Body of pancreas (tissue), 4 donors: ENCODE measurements at regions not wholly inside any gene's neighbourhood (a gene's known extent, or its start where the extent isn't known, plus 50 kb on each side); places are given as distances from the start of the nearest gene placed in this dataset.

Experiments
- CTCF ChIP-seq, 7 experiments: fragments of 450-650 bp in 4 of 7; fragments of 200-600 bp in 3 of 7; sonication (generic) in 3 of 7; IDR thresholded peaks; one replicate each; pipeline ENCODE4 v1.5.1; 2016 to 2019; ENCODE audit warnings: antibody characterized with exemption in 7 of 7
- POLR2A ChIP-seq, 3 donors: fragments of 450-650 bp; IDR thresholded peaks; one replicate each; pipeline ENCODE4 v1.6.1; 2016; ENCODE audit warnings: antibody characterized with exemption in 3 of 3, mild to moderate bottlenecking in 2 of 3

- TF ChIP-seq CTCF (IDR thresholded peaks at IDR 0.05) (no peak), POLR2A (IDR thresholded peaks at IDR 0.05) (no peak)
Observed at GRCh38 chr20:57880571-57880892, 170.7 kb upstream of the PMEPA1 start.
